Heart right ventricle (tissue), 16 donors: ENCODE measurements at regions not wholly inside any gene's neighbourhood (a gene's known extent, or its start where the extent isn't known, plus 50 kb on each side); places are given as distances from the start of the nearest gene placed in this dataset.

Experiments used
- ATAC-seq, 8 donors: fragments of 200-7000 bp; cut with Tn5 transposase; one replicate each; pipeline ENCODE4 v1.9.1; 2020; ENCODE audit warnings: mild to moderate bottlenecking in 8 of 8, moderate library complexity in 8 of 8, moderate number of reproducible peaks in 1 of 8
- DNase-seq, 2 donors: peaks; one replicate each; pipeline ENCODE4 v3.0.0-alpha.2; 2020
- H3K27ac ChIP-seq, 10 donors: fragments of 200-600 bp; sonication (generic) in 2 of 10; one replicate each; pipeline versions ENCODE4 v1.5.0 to v1.8.0; 2020 to 2022; ENCODE audit warnings: mild to moderate bottlenecking in 3 of 10
- H3K27me3 ChIP-seq, 7 donors: fragments of 200-600 bp; one replicate each; pipeline ENCODE4 v1.8.0; 2021 to 2022; ENCODE audit warnings: mild to moderate bottlenecking in 2 of 7
- H3K36me3 ChIP-seq, 9 donors: fragments of 200-600 bp; sonication (generic) in 1 of 9; one replicate each; pipeline versions ENCODE4 v1.5.0 to v1.8.0; 2020 to 2022; ENCODE audit warnings: mild to moderate bottlenecking in 2 of 9
- H3K4me1 ChIP-seq, 9 donors: fragments of 200-600 bp; sonication (generic) in 1 of 9; one replicate each; pipeline versions ENCODE4 v1.5.0 to v1.8.0; 2020 to 2022; ENCODE audit warnings: mild to moderate bottlenecking in 4 of 9
- H3K4me3 ChIP-seq, 10 donors: fragments of 200-600 bp; sonication (generic) in 2 of 10; one replicate each; pipeline versions ENCODE4 v1.5.0 to v1.8.0; 2020 to 2022; ENCODE audit warnings: mild to moderate bottlenecking in 7 of 10, moderate library complexity in 2 of 10
- H3K9me3 ChIP-seq, 11 donors: fragments of 200-600 bp in 10 of 11; sonication (generic) in 2 of 11; one replicate each; pipeline versions ENCODE4 v1.5.0 to v1.8.0; 2013 to 2022; ENCODE audit warnings: mild to moderate bottlenecking in 2 of 11, control low read depth in 1 of 11, moderate library complexity in 1 of 11
- WGBS, 2 donors: extraction: QIAGEN DNeasy Blood & Tissue Kit; methylation state at CpG; one replicate each; pipeline ENCODE4 v1.1.7; 2013; ENCODE audit warnings: inconsistent platforms in 1 of 2; 5-methylcytosine and 5-hydroxymethylcytosine counted together
- intact Hi-C, 10 donors: fragments of 100-400 bp; cut with DNase I; formaldehyde crosslinking; loops; one replicate each; pipeline versions ENCODE4 v1.11.1 to v1.14.2; 2022
- TF ChIP-seq, protein P1 (sequence below), 9 donors: fragments of 200-600 bp; sonication (generic) in 2 of 9; IDR thresholded peaks; one replicate each; pipeline versions ENCODE4 v1.5.0 to v1.8.0; 2021 to 2022; ENCODE audit warnings: antibody characterized with exemption in 9 of 9, mild to moderate bottlenecking in 5 of 9, moderate library complexity in 1 of 9
- donor health status: Arrhythmogenic right ventricular cardiomyopathy.
- donor health status: ischemic (EF 13 %, LVEDD 7.1; RV severe dilation, severe dysfunction).
- donor health status: healthy with polysubstance abuse.
- donor health status: DM: no; HTN: yes; CAD: no.
- donor health status: DM: no; HTN: no; CAD: no.
- donor health status: ischemic (EF 25% LVEDD 6.9; RV normal size, moderate dysfunction).
- donor health status: ischemic (EF 25% LVEDD 5.7; RV mildly dilated, moderate dysfunction).
- donor health status: healthy.
- donor health status: DM: yes; HTN: yes; CAD: no.
- donor health status: Ischemic cardiomyopathy.
- donor health status: ischemic (EF 35%, LVEDD 5.7; RV mildly dilated, moderate dysfunction).
- donor health status: nonischemic (EF 11% LVEDD 7.7; RV severe dilation, severe dysfunction).
- donor health status: DM: yes; HTN: yes; CAD: no.
- donor health status: PGD.
- donor health status: ischemic (EF 29% LVEDD 5.4; RV normal size, mild dysfunction).
- donor health status: nonischemic (EF 23%, LVEDD 6.1; RV moderate dilation, normal function).

- intact Hi-C loops = no loop called here
- Histone ChIP-seq H3K27ac (no peak overlapping the region), H3K9me3 (peaks cover 0 to 8% (median 0%) of the 10 kb centered on the region in 11 donors), H3K4me1 (no peaks in the 10 kb centered on the region), H3K27me3 (no peaks in the 10 kb centered on the region), H3K4me3 (no peak overlapping the region), H3K36me3 (no peaks in the 10 kb centered on the region)
- ATAC-seq (no peak), DNase-seq (no peak)
- WGBS, 2 donors = 92 to 96% methylated on average over 2 of the region's 2 CpGs
- TF ChIP-seq, protein P1, sequence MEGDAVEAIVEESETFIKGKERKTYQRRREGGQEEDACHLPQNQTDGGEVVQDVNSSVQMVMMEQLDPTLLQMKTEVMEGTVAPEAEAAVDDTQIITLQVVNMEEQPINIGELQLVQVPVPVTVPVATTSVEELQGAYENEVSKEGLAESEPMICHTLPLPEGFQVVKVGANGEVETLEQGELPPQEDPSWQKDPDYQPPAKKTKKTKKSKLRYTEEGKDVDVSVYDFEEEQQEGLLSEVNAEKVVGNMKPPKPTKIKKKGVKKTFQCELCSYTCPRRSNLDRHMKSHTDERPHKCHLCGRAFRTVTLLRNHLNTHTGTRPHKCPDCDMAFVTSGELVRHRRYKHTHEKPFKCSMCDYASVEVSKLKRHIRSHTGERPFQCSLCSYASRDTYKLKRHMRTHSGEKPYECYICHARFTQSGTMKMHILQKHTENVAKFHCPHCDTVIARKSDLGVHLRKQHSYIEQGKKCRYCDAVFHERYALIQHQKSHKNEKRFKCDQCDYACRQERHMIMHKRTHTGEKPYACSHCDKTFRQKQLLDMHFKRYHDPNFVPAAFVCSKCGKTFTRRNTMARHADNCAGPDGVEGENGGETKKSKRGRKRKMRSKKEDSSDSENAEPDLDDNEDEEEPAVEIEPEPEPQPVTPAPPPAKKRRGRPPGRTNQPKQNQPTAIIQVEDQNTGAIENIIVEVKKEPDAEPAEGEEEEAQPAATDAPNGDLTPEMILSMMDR (IDR thresholded peaks at IDR 0.05) = no peak
These were observed 656.3 kb downstream of the ZNF385D start for GRCh38 chr3:21094686-21095085.

- H3K27ac ChIP-seq = no peak overlapping the region
- DNase-seq = no peak
- no peak overlapping the region for H3K4me3 ChIP-seq
- no peaks in the 10 kb centered on the region for H3K27me3 ChIP-seq
- ATAC-seq = no peak
- WGBS, 2 donors = 69 to 71% methylated on average over 1 of the region's 1 CpG
- H3K36me3 ChIP-seq = no peaks in the 10 kb centered on the region
- no peaks in the 10 kb centered on the region for H3K4me1 ChIP-seq
- TF ChIP-seq, protein P1 (IDR thresholded peaks at IDR 0.05) = no peak
- intact Hi-C loops = no loop called here
- peaks cover 0 to 18% (median 7%) of the 10 kb centered on the region in 11 donors for H3K9me3 ChIP-seq
These were observed 677.4 kb downstream of the ZNF385D start for GRCh38 chr3:21073561-21073960.

DNA sequence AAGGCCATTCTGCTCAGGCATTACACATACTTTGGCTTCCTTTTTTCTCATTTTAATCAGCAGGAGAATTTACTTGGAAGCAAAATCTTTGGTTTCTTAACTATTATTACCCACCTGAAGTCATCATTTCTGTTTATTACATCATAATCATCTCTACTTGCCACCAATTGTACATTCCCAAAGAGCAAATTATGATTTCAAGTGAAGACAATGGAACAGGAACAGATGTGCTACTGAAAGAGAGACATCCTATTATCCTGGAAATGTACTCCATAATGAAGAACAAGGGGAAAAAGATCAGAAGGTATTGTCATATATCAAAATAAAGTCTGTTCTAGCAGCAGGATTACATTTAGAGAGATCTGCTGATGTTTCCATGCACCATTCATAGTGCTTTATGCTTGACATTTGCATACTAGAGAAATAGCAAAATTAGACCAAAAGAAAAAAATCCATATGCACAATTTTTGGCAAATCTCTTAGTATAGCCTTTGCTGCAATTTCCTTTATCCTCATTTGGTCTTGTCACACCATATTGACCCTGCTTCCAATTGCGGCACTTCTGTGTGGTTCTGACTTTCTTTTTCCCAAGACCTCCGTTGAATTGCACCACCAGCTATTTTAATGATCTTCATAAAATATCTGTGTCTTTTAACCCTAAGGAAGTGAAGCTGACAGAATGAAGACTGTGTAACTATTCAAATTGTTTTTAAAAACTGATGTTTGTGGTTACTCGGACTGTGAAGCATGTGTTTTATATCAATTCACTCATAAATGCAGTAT lies 683.8 kb downstream of the ZNF385D start:
- 75 to 89% methylated on average over 3 of the region's 3 CpGs for WGBS, 2 donors
- H3K27ac ChIP-seq = no peak overlapping the region

GRCh38 chr3:21062831-21063294 lies 688.1 kb downstream of the ZNF385D start:
- Histone ChIP-seq H3K4me3 (no peak overlapping the region), H3K9me3 (peaks cover 0 to 7% (median 0%) of the 10 kb centered on the region in 11 donors), H3K36me3 (no peaks in the 10 kb centered on the region), H3K4me1 (peaks cover 0 to 32% (median 7%) of the 10 kb centered on the region in 9 donors), H3K27ac (peak overlapping the region in 8 of 10 donors; percentile 21 to 71 (median 58)), H3K27me3 (no peaks in the 10 kb centered on the region)
- intact Hi-C loops = no loop called here
- DNase-seq (peak in 1 of 2 donors; percentile 9), ATAC-seq (peak in 7 of 8 donors; percentile 56 to 90 (median 70))
- 33 to 36% methylated on average over 4 of the region's 4 CpGs for WGBS, 2 donors
- TF ChIP-seq, protein P1 (IDR thresholded peaks at IDR 0.05) = no peak

More for the DNA sequence above, 683.8 kb downstream of the ZNF385D start:
- H3K4me1 ChIP-seq = peaks cover 0 to 14% (median 0%) of the 10 kb centered on the region in 9 donors
- TF ChIP-seq, protein P1 (IDR thresholded peaks at IDR 0.05) = no peak
- peaks cover 0 to 7% (median 0%) of the 10 kb centered on the region in 11 donors for H3K9me3 ChIP-seq
- no peaks in the 10 kb centered on the region for H3K36me3 ChIP-seq
- H3K27me3 ChIP-seq = no peaks in the 10 kb centered on the region
- intact Hi-C loops = no loop called here
- ATAC-seq (no peak), DNase-seq (no peak)
- no peak overlapping the region for H3K4me3 ChIP-seq
